ENCODE measurements at regions not wholly inside any gene's neighbourhood (a gene's known extent, or its start where the extent isn't known, plus 50 kb on each side); places are given as distances from the start of the nearest gene placed in this dataset.
"Not testable (repeated sequence)": the region's sequence is repeated elsewhere in the genome, so short reads cannot be mapped to it uniquely, and the experiment has no call there.

GRCh38 chr22:48499456-48500425 lies 1327.9 kb downstream of the BRD1 start:
- H3K9ac ChIP-seq (ENCODE audit: low read length), result no peak overlapping the region
- no peak overlapping the region for H2AFZ ChIP-seq (ENCODE audit: low read depth, low read length, poor library complexity, severe bottlenecking)
- ChIA-PET POLR2A (no interaction called here), RAD21 (ENCODE audit: low non-redundant PET in 1 of 2, low total read pairs in 2 of 2, uncharacterized antibody in 2 of 2, unreplicated experiment in 2 of 2) (no interaction called here), CTCF (no interaction called here)
- intact Hi-C loops (cut with micrococcal nuclease), result no loop called here
- TF ChIP-seq ATF3 (IDR thresholded peaks at IDR 0.05), result no peak
- no TSS peak for BruUV-seq (replicated peaks)
- H3K27me3 ChIP-seq (ENCODE audit: insufficient read depth, low read length), result no peaks in the 10 kb centered on the region
- H3K4me1 ChIP-seq (ENCODE audit: control insufficient read depth in 1 of 2, insufficient read depth in 2 of 2, low read length in 2 of 2), result no peaks in the 10 kb centered on the region
- no peak for DNase-seq (ENCODE audit: low read depth, low spot score)
- H3K9me2 ChIP-seq (ENCODE audit: insufficient read depth), result no peaks in the 10 kb centered on the region
- H3K27ac ChIP-seq (ENCODE audit: low read depth, low read length), result no peak overlapping the region
- H3K79me2 ChIP-seq (ENCODE audit: insufficient read depth, low read length), result no peaks in the 10 kb centered on the region
- H4K20me1 ChIP-seq (ENCODE audit: insufficient read depth), result no peaks in the 10 kb centered on the region
- H3K4me2 ChIP-seq (ENCODE audit: low read length), result no peak overlapping the region
- H3K36me3 ChIP-seq (ENCODE audit: control insufficient read depth in 1 of 2, insufficient read depth in 2 of 2, low read length in 2 of 2), result no peaks in the 10 kb centered on the region
- no peak for ATAC-seq
- no peaks in the 10 kb centered on the region for H3K9me3 ChIP-seq (ENCODE audit: control insufficient read depth in 1 of 2, insufficient read depth in 1 of 2, low read depth in 1 of 2, low read length in 2 of 2)
- no peak overlapping the region for H3K4me3 ChIP-seq (replicated peaks in 1 of 2; ENCODE audit: low read depth in 1 of 2, low read length in 2 of 2)

DNA sequence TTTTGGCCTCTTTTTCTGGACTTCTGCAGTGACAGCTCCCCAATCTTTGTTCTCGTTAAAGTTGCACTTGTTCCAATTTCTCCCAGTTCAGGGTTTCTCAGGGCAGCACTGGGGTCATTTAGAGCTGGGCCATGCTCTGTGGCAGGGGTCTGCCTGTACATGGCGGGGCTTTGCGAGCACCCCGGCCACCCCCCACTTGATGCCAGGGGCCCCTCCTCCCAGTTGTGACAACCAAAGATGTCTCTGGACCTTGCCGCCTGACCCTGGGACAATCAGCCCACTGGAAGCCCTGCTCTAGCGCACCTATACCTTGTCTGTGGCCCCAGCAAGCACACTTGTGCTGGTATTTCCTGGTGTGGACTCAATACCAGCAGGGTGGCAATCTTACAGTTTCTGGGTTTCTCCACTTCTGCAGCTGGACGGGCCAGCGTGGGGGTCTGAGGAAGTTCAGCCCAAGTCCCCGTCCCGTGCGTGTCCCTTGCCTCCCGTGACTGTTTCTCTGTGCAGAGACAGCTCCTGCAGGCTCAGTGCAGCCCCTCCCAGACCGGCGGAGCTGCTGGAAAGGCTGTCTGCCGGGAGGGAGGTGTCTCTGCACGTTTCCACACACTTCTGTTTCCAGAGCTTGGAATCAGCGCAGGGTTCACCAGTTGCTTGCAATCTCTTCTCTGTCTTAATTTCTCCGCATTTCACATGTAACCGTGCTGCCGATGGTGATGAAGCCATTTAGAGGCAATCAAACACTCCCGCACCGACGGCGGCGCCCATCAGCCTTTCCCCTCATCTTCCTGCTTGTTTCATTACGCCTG lies 1328.9 kb downstream of the BRD1 start:
- ATAC-seq (no peak), DNase-seq (ENCODE audit: low read depth, low spot score) (no peak)
- no peaks in the 10 kb centered on the region for H4K20me1 ChIP-seq (ENCODE audit: insufficient read depth)
- no peak overlapping the region for H3K9ac ChIP-seq (ENCODE audit: low read length)
- no peak overlapping the region for H3K4me2 ChIP-seq (ENCODE audit: low read length)
- no peak overlapping the region for H3K27ac ChIP-seq (ENCODE audit: low read depth, low read length)
- BruUV-seq (replicated peaks), result no TSS peak
- no peaks in the 10 kb centered on the region for H3K9me2 ChIP-seq (ENCODE audit: insufficient read depth)
- TF ChIP-seq EZH2 (IDR thresholded peaks at IDR 0.05) (no peak), EGR1 (IDR thresholded peaks at IDR 0.05; ENCODE audit: low read depth) (no peak), SP1 (IDR thresholded peaks at IDR 0.05; ENCODE audit: low read depth) (no peak), MAX (IDR thresholded peaks at IDR 0.05) (no peak), ZNF274 (IDR thresholded peaks at IDR 0.05; ENCODE audit: low read depth, low read length) (no peak), ELF1 (IDR thresholded peaks at IDR 0.05; ENCODE audit: borderline replicate concordance, low read depth) (no peak), TCF7L2 (IDR thresholded peaks at IDR 0.05; ENCODE audit: borderline replicate concordance, extremely low read depth, insufficient read depth, insufficient read length) (no peak), JUND (IDR thresholded peaks at IDR 0.05) (no peak), POLR2A (IDR thresholded peaks at IDR 0.05; ENCODE audit: borderline replicate concordance, extremely low read depth, insufficient read depth, insufficient read length) (no peak), CEBPB (IDR thresholded peaks at IDR 0.05; ENCODE audit: low read depth) (no peak), ATF3 (IDR thresholded peaks at IDR 0.05) (no peak)
- CTCF ChIA-PET, result no interaction called here
- H2AFZ ChIP-seq (ENCODE audit: low read depth, low read length, poor library complexity, severe bottlenecking), result no peak overlapping the region
- POLR2A ChIA-PET, result no interaction called here
- H3K27me3 ChIP-seq (ENCODE audit: insufficient read depth, low read length), result no peaks in the 10 kb centered on the region
- intact Hi-C loops (cut with micrococcal nuclease), result no loop called here
- H3K9me3 ChIP-seq (ENCODE audit: control insufficient read depth in 1 of 2, insufficient read depth in 1 of 2, low read depth in 1 of 2, low read length in 2 of 2), result no peaks in the 10 kb centered on the region
- no peak overlapping the region for H3K4me3 ChIP-seq (replicated peaks in 1 of 2; ENCODE audit: low read depth in 1 of 2, low read length in 2 of 2)
- H3K4me1 ChIP-seq (ENCODE audit: control insufficient read depth in 1 of 2, insufficient read depth in 2 of 2, low read length in 2 of 2), result no peaks in the 10 kb centered on the region
- no peaks in the 10 kb centered on the region for H3K36me3 ChIP-seq (ENCODE audit: control insufficient read depth in 1 of 2, insufficient read depth in 2 of 2, low read length in 2 of 2)
- RAD21 ChIA-PET (ENCODE audit: low non-redundant PET in 1 of 2, low total read pairs in 2 of 2, uncharacterized antibody in 2 of 2, unreplicated experiment in 2 of 2), result no interaction called here
- no peaks in the 10 kb centered on the region for H3K79me2 ChIP-seq (ENCODE audit: insufficient read depth, low read length)

DNA sequence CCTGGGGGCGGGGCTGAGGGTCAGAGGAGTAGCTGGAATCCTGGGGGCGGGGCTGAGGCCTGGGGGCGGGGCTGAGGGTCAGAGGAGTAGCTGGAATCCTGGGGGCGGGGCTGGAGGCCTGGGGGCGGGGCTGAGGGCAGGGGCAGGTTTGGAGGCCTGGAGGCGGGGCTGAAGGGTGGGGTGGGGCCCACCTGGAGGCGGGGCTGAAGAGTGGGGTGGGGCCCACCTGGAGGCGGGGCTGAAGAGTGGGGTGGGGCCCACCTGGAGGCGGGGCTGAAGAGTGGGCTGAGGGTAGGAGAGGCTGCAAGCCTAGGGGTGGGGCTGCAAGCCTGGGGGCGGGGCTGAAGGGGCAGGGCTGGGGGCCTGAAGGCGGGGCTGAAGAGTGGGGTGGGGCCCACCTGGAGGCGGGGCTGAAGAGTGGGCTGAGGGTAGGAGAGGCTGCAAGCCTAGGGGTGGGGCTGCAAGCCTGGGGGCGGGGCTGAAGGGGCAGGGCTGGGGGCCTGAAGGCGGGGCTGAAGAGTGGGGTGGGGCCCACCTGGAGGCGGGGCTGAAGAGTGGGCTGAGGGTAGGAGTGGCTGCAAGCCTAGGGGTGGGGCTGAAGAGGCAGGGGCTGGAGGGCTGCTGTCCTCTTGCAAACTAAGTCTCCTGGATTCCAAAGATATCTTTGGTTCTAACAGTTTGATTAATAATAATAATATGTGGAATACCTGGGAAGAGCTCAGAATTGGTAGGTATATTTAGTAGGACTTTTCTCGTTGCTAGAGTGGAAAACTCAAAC lies 1329.7 kb downstream of the BRD1 start:
- H3K36me3 ChIP-seq (ENCODE audit: control insufficient read depth in 1 of 2, insufficient read depth in 2 of 2, low read length in 2 of 2); CTCF ChIA-PET; H3K9me3 ChIP-seq (ENCODE audit: control insufficient read depth in 1 of 2, insufficient read depth in 1 of 2, low read depth in 1 of 2, low read length in 2 of 2); H3K9me2 ChIP-seq (ENCODE audit: insufficient read depth); H3K27me3 ChIP-seq (ENCODE audit: insufficient read depth, low read length); H3K9ac ChIP-seq (ENCODE audit: low read length); H3K4me2 ChIP-seq (ENCODE audit: low read length); H4K20me1 ChIP-seq (ENCODE audit: insufficient read depth); H3K4me3 ChIP-seq (replicated peaks in 1 of 2; ENCODE audit: low read depth in 1 of 2, low read length in 2 of 2); H3K27ac ChIP-seq (ENCODE audit: low read depth, low read length); H3K4me1 ChIP-seq (ENCODE audit: control insufficient read depth in 1 of 2, insufficient read depth in 2 of 2, low read length in 2 of 2); BruUV-seq (replicated peaks); intact Hi-C loops (cut with micrococcal nuclease); H3K79me2 ChIP-seq (ENCODE audit: insufficient read depth, low read length); DNase-seq (ENCODE audit: low read depth, low spot score); POLR2A ChIA-PET; H2AFZ ChIP-seq (ENCODE audit: low read depth, low read length, poor library complexity, severe bottlenecking); RAD21 ChIA-PET (ENCODE audit: low non-redundant PET in 1 of 2, low total read pairs in 2 of 2, uncharacterized antibody in 2 of 2, unreplicated experiment in 2 of 2): not testable (repeated sequence)
- peak; percentile 74 for ATAC-seq
